Mesenteric fat pad (tissue), 1 donor: ENCODE measurements at regions not wholly inside any gene's neighbourhood (a gene's known extent, or its start where the extent isn't known, plus 50 kb on each side); places are given as distances from the start of the nearest gene placed in this dataset.

Source experiments
- DNase-seq: peaks from one replicate; pipeline ENCODE4 v3.0.0-alpha.2; 2020; ENCODE audit warnings: low spot score
- donor health status: DM: yes; HTN: yes; CAD: no.

DNA sequence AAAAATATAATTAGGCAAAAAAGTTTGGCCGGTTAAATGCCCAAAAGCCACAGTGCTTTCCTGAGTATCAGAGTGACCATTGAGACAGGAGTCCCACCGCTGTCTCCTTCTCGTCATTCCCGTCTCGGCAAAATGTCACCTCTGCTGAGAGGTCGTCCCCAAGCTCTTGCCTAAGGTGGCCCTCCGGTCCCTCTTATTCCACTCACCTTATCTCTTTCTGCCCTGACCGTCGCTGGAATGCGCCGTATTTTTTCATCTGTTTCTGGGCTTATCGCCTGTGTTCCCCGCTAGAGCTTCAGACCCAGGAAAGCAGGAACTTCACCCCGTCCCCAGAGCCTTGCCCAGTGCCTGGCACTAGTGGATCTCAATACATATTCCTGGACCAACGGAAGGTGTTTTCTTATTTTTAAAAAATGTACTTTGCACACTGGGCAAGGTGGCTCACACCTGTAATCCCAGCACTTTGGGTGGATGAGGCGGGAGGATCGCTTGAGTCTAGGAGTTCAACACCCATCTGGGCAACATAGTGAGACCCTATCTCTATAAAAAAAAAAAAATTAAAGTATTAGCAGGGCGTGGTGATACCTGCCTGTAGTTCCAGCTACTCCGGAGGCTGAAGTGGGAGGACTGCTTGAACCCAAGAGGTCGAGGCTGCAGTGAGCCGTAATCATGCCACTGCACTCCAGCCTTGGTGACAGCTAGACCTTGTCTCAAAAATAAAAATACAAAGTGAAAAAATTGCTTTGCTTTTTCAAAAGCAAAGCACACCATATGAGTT, 122.8 kb upstream of the PTPN1 start:
- no peak for DNase-seq

DNA sequence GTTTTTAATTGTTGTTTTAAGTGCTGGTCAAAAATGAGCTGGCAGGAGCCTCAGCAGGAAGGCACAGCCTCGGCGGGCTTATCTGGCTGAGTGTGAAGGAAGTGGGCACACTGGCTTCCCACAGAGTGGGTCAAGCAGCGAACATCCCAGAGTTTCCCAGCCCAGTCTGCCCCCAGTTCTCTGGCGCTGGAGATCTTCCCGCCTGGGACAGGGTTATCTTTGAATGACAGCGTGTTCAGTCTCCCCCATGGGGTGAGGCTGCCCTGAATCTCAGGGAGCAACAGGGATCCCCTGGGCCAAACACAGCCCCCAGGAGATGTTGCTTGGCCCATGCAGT, 122.2 kb upstream of the PTPN1 start:
- DNase-seq, result no peak

DNA sequence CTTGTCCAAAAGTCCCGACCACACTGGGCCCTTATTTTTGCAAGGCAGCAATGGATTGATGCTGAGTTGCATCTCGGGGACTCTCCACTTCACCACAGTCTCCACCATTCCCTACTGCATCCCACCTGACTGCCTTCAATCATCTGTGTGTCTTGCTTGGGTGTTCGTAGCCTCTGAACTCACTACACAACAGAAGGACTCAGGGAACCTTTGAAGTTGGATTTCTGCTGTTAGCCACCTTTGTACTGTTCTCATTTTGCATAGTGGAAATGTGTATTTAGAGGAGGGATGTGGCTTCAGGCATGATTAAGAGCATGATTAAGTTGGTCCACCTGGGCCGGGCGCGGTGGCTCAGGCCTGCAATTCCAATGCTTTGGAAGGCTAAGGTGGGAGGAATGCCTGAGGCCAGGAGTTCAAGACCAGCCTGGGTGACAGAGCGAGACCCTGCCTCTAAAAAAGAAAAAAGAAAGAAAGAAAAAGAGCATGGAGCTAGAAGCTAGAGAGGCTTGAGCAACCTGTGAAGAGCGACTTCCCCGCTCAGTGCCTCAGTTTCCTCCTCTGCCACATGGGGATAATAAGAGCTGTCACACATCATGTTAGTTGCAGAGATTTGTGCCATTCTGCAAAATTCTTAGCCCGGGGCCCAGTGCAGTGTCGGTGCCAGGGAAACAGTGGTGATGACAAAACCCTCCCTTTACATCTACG, 121.3 kb upstream of the PTPN1 start:
- no peak for DNase-seq

DNA sequence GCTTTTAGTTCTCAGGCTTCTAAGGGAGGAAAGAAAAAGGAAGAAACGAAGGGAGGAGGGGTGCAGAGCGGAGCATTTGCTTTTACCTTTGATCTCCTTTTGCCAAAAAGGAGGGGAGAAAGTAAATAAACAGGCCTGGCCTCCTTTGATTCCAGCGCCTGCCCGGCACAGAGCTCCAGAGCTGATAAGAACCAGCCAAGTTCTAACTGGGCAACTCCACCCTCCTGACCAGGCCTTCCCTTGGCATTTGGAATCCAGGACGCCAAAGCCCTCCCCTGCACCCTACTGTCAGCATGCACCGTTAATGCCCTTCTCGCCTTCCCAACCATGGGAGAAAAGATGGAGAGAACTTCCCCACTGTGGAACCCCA, 120.8 kb upstream of the PTPN1 start:
- no peak for DNase-seq

DNA sequence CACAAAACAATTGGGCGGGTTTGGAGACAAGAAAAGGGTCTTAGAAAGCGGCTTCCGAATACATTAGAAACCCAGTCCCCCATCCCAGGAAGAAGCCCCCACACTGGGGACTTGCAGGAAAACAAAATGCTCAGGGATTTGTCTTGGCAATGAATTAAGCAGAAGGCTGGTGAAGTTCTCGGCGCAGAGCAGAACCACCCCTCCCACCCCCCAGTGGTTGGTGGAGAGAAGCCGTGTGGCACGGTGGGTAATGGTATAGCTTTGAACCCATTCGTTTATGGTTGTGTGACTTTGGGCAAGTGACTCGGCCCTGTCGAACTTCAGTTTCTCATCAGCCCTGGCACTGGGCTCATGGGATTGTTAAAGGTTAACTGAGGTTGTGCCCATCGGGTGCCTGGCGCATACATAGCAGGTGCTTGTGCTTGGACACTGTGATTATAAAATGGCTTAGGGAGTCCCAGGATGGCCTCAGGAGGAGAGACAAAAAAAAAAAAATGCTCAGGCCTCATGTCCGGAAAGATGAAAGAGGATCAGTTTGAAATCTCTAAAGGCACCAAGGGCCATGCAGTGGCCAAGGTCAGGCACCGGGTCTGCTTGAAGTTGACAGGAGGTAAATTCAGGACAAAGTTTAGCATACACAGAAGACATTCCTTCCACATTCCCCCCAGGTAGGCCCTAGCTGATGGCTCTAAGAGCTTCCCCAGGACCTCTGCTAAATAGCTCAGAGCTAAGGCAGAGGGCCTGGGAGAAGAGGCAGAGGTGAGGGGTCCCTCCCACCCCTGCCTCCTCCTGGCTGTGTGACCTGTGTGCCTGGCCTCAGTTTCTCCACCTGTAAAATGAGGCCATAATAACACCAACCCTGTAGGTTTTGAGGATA, 120.1 kb upstream of the PTPN1 start:
- DNase-seq, result no peak

DNA sequence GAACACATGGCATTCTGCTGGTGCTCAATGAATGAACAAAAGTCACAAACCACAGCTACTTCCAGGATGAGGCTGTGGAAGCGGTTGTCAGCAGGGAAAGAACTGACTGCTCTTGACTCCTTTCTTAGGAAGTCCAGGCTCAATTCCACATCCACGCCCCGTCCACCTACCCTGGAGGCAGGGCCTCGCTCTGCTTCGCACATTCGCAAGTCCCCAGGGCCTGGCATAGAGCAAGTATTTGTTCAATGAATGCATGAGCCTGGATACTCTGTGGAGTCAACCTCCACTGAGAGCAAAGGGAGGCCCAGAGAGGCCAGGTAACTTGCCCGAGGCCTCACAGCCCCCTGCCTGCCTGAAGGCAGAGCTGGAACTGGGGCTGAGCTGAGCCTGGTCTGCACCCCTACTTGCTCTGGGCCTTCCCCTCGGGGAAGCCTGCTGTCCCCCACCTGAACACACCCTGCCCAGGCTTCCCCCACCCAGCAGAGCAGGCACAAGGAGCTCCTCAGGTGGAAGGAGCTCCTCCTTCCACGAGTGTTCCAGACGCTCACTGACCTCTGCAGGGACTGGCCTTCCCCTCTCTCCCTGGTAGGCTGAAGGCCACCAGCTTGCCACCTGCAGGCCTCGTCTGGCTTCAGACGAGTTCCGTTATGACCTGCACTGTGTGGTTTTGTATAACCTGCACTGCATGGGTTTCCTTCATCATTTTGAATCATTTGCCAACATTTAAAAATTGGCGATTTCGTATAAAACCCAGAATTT, 119.3 kb upstream of the PTPN1 start:
- DNase-seq, result no peak

DNA sequence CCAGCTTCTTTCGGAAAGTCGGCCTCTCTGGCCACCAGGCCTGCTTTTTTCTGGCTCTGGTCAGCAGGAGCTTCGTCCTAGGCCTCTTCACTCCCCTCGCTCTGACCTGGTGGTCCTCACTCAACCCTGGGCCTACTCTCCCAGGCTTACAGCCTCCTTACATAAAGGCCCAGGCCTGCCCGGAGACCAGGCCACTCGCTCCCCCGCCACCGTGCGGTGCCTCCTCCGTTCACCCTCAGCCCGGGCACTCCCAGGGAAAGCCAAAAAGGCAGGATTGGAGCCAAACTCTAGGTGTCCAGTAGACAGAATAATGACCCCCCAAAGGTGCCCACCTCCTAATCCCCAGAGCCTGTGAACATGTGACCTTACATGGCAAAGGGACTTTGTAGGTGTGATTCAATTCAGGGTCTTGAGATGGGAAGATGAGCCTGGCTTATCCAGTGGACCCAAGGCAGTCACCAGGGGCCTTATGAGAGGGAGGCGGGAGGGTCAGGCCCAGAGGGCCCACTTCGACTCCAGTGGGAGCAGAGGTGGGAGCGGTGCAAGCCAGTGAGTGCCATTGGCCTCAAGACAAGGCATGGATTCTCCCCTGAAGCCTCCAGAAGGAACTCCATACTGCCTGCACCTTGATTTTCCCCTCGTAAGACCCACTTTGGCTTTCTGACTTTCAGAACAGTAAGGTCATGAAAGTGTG, 118.6 kb upstream of the PTPN1 start:
- no peak for DNase-seq

DNA sequence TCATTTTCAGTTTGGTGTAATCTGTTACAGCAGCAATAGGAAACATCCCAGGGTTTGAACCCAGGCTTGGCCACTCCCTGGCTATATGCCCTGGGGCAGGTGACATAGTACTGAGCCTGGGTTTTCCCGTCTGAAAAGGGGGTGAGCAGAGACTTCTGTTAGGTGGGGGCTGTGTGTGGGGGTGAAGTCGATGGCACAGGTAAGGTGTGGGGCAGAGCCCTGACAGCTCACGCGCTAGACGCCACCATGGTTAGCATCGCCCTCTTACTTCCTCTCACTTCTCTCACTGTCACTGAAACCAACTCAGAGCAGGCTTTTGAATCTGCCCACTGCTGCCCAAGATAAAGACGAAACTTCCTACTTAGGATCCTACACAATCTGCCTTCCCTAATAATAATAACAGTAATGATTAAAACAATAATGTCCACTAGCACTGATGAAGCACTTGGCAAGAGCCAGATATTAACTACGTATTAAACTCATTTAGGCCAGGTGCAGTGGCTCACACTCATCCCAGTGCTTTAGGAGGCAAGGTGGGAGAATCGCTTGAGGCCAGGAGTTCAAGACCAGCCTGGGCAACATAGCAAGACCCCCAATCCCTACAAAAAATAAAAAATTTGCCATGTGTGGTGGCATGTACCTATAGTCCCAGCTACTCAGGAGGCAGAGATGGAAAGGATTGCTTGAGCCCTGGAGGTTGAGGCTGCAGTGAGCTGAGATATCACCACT, 117.9 kb upstream of the PTPN1 start:
- DNase-seq, result no peak

DNA sequence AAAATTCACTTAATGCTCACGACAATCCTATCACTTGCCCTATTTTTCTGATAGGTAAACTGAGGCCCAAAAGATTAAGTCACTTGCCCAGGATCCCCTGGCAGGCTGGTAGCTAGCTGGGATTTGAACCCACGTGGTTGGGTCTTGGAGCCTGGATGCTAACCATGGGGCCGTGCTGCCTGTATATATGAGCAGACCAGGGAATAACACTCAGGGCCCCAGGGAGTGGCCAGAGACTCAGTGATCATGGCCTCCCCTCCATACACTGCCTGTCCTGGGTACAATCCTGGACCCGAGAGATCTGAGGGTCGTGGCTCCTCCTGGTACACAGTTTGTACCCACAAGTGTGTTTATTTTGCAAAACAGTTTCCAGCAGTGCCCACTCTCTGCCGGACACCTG, 116.9 kb upstream of the PTPN1 start:
- no peak for DNase-seq

DNA sequence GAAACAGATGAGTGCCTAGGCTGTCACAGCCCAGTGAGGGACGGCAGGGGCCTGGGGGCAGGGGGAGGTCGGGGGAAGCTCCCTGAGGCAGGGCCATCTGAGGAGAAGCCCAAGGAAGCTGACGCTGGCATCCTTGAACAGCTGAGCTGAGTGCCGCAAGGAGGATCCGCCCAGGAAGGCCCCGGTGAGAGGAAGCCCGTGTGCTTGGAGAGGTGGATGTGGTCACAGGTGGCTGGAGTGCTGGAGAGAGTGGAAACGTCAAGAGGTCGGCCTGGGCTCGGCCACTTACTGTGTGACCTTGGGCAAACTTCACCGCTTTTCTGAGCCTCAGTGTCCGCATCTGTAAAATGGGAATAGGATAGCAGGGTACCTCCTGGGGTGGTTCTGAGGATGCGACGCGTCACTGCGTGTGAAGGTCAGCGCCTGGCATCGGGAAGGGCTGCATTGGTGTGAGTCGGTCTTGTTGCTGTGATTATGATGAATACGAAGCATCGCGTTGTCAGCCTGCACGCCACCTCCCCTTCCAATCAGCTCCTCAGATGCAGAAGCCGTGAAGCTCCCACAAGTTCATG, 116.1 kb upstream of the PTPN1 start:
- no peak for DNase-seq

DNA sequence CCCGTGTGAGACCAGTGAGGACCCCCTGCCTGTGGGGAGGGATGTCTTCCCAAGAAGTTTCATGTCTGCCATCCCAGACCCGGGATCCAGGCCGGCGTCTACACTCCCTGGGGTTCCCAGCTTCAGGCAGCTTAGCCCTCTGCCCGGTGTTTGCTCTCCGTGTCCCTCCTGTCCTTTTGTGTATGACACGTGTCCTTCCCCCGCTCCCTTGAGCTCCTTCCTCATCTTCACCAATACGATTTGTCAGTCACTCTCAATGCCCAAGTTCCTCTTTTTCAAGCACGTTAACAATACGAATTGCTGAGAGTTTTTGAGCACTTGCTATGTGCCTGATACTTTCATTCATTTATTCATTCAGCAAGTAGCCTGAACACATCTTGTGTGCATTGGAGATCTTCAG, 115.6 kb upstream of the PTPN1 start:
- DNase-seq, result no peak

DNA sequence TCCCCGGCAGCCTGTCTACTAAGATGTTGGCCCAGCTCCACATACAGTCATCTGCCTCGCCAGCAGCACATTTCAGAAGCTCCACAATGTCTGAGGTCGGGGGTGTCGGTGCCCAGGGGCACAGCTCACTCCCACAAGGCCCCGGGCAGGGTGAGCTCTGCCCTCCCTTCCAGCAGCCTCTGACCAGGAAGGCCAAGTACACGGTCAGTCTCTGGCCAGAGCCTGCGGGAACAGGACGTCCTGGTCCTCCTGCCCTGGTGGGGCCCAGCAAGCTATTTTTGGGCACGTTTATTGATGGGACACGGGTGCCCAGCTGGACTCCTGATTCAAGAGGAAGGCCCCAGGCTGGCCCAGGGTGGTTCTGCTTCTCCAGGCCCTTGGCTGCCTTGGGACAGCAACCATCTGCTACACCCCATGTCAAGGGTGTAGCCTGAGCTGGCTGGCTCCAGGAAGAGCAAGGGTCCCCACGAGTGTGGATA, 114.9 kb upstream of the PTPN1 start:
- peak; percentile 92 for DNase-seq

DNA sequence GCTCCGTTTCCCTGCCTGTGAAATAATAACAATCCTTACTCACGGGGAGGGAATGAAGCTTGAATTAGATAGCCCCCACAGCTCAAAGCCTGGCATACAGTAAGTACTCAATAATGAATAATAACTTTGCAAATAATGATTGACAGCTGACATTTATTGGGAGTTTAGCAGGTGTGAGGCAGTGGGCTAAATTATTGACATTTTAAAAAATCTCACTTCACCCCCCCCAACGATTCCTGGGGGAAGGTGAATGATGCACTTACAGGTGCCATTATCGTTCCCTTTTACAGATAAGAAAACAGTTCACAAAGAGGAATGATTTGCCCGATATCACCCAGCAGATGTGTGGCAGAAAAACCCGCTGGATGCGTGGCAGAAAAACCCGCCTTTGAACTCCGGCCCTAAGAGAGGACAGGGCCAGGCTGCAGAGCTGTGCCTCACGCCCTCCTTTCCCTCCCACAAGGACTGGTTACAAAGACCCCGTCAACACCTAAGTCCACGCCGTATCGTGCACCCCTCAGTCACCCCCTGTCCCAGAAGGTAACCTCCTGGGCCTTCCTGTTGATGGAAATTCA, 114.2 kb upstream of the PTPN1 start:
- DNase-seq, result no peak

DNA sequence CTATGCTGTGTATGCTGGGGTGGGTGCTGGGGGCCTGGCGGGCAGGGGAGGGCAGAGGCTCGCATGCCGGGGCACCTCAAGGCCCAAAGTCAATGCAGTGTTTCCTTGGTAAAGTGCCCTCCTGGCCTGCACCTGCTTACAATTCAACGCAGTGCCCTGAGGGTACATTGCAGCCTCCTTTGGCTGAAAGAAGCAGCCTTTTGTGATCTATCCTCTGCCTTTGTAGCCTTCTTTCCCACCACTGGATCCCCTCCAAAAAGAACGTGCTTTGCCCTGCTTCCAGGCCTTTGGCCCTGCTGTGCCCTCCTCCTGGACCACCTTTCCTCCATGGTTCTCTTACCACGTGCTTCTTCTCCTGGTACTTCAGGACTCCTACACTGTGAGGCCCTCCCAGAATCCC, 113.6 kb upstream of the PTPN1 start:
- DNase-seq, result no peak

DNA sequence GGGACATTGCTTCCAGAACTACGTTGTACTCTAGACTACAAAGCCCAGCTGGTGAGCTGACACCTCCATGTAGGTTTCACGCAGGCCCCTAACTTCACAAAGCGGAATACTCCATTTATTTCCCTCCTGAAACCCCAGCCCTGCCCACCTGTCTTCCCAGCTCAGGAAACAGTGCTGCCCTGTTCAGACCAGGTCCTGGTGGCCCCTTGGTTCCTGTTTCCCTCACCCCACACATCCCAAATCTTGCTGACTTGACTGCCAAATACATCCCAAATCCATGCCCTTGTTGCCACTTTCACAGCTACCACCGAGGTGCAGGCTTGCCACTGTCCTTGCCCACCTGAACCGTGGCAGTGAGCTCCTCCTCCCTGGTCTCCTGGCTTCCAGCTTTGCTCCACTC, 113.1 kb upstream of the PTPN1 start:
- DNase-seq, result no peak

DNA sequence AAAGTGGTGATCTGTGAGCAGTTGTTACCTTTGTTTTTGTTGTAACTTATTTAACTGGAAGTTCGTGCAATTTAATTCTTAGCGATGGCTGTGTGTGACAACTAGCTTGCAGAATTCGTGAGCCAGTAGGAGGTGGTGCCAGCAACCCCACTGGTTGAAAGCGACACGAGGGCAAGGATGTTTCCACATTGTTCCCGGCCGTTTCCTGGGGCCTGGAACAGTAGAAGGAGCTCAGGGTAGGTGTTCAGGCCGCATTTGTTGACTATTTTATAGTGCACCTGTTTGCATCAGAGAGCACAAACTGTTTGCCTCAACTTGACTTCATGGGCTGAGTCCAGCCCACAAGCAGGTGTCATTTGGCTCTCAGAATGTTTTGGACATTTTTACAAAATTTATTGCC, 112.1 kb upstream of the PTPN1 start:
- no peak for DNase-seq

DNA sequence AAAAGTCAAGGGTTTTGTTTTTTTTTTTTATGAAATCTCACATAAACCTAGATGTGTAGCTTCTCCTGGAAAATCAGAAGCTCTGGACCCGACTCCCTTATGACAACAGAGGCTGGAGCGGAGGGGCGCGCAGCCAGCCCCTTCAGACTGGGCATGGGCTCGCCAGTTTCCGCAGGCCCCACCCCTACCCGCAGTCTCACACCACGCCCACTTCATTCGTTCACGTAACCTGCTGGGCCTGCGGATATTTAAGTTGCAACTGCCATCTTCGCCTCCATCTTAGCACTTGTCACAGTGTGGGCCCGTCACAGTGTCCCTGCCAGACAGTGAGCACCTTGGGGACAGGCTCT, 111.7 kb upstream of the PTPN1 start:
- DNase-seq, result no peak

DNA sequence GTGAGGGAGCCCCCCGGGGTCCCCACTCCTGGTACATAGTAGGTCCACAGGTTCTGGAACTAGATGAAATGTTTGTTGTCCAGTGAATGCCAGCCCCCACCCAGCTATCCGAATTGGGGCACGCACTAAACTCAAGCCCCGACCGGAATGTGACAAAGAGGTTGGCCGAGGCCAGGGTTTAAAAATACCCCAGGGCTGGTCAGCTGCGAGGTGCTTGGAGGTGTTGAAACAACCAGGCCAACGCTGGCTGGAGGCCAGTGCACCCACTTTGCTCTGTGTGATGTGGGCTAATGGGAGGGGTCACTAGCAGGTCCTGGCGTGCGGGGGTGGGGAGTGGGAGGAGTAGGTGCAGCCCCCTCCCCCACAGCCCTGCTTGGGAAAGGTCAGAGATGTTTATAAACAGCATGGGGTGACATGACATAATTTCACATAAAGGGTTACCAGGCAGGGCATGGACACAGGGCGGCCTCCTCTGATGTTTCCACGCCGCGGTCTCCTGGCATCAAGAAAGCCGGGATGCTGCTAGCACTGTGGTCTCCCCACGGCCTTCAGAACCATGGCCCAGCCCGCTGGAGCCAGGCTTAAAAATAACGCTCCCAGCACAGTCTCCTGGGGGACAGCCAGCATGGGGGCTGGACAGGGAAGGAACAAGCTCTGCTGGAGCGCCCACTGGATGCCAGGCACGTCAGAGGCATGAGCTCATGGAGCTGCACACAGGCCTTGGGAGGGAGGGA, 111.2 kb upstream of the PTPN1 start:
- no peak for DNase-seq

DNA sequence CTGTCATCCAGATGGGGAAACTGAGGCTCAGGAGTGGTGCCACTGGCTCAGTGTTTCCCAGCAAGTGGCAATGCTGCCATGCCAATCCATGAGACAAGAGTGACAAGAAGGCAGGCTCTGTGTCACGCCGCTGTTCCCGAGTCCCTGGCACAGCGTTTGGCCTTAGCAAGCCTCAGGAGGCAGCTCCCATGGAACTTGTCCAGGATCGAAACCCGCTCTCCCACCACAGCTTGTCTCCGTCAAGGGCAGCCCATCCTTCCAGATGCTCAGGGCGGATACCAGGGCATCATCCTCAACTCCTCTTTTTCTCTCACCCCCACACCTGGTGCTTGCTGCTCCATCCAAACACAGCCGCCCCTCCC, 110.6 kb upstream of the PTPN1 start:
- no peak for DNase-seq
